ENCODE measurements at regions not wholly inside any gene's neighbourhood (a gene's known extent, or its start where the extent isn't known, plus 50 kb on each side); places are given as distances from the start of the nearest gene placed in this dataset.
A peak's percentile ranks its signal among the peaks of the same experiment; 100 is the strongest.
"Not testable (repeated sequence)": the region's sequence is repeated elsewhere in the genome, so short reads cannot be mapped to it uniquely, and the experiment has no call there.

- Mint-ChIP-seq H3K36me3 (ENCODE audit: low read depth) (peaks cover 2% of the 10 kb centered on the region), H3K27me3 (ENCODE audit: low read depth) (peaks cover 21% of the 10 kb centered on the region), H3K4me1 (ENCODE audit: low read depth) (peaks cover 16% of the 10 kb centered on the region), H3K9me3 (ENCODE audit: low read depth) (no peaks in the 10 kb centered on the region), H3K27ac (ENCODE audit: unreplicated experiment) (peak overlapping the region; percentile 78), H3K4me3 (ENCODE audit: unreplicated experiment) (peak overlapping the region; percentile 81)
- TF ChIP-seq CTCF (IDR thresholded peaks at IDR 0.05), result no peak
- no peak for DNase-seq (ENCODE audit: low spot score)
Measured at GRCh38 chr5:1634337-1634661, 110.5 kb upstream of the LPCAT1 start.

- Mint-ChIP-seq H3K36me3 (ENCODE audit: low read depth) (peaks cover 2% of the 10 kb centered on the region), H3K4me1 (ENCODE audit: low read depth) (peaks cover 16% of the 10 kb centered on the region), H3K4me3 (ENCODE audit: unreplicated experiment) (peak overlapping the region; percentile 81), H3K27ac (ENCODE audit: unreplicated experiment) (peak overlapping the region; percentile 78), H3K9me3 (ENCODE audit: low read depth) (no peaks in the 10 kb centered on the region), H3K27me3 (ENCODE audit: low read depth) (peaks cover 19% of the 10 kb centered on the region)
- peak; percentile 82 for DNase-seq (ENCODE audit: low spot score)
- no peak for TF ChIP-seq CTCF (IDR thresholded peaks at IDR 0.05)
Measured at GRCh38 chr5:1633605-1634336, 110.0 kb upstream of the LPCAT1 start.

- peaks cover 16% of the 10 kb centered on the region for H3K27me3 Mint-ChIP-seq (ENCODE audit: low read depth)
- H3K9me3 Mint-ChIP-seq (ENCODE audit: low read depth); DNase-seq (ENCODE audit: low spot score); H3K27ac Mint-ChIP-seq (ENCODE audit: unreplicated experiment); H3K4me3 Mint-ChIP-seq (ENCODE audit: unreplicated experiment); H3K36me3 Mint-ChIP-seq (ENCODE audit: low read depth): not testable (repeated sequence)
- peaks cover 15% of the 10 kb centered on the region for H3K4me1 Mint-ChIP-seq (ENCODE audit: low read depth)
Measured at GRCh38 chr5:1631004-1631403, 107.2 kb upstream of the LPCAT1 start.

GRCh38 chr5:1626397-1626796 lies 102.6 kb upstream of the LPCAT1 start:
- H3K27me3 Mint-ChIP-seq (ENCODE audit: low read depth), result peaks cover 39% of the 10 kb centered on the region
- H3K27ac Mint-ChIP-seq (ENCODE audit: unreplicated experiment); H3K4me3 Mint-ChIP-seq (ENCODE audit: unreplicated experiment); H3K4me1 Mint-ChIP-seq (ENCODE audit: low read depth): not testable (repeated sequence)
- peaks cover 14% of the 10 kb centered on the region for H3K9me3 Mint-ChIP-seq (ENCODE audit: low read depth)
- DNase-seq (ENCODE audit: low spot score), result peak; percentile 83
- H3K36me3 Mint-ChIP-seq (ENCODE audit: low read depth), result peaks cover 28% of the 10 kb centered on the region

GRCh38 chr5:1619531-1619930 lies 95.8 kb upstream of the LPCAT1 start:
- not testable (repeated sequence) for H3K4me1 Mint-ChIP-seq (ENCODE audit: low read depth); DNase-seq (ENCODE audit: low spot score); H3K4me3 Mint-ChIP-seq (ENCODE audit: unreplicated experiment); H3K27ac Mint-ChIP-seq (ENCODE audit: unreplicated experiment)
- Mint-ChIP-seq H3K27me3 (ENCODE audit: low read depth) (peaks cover 71% of the 10 kb centered on the region), H3K36me3 (ENCODE audit: low read depth) (peaks cover 50% of the 10 kb centered on the region), H3K9me3 (ENCODE audit: low read depth) (peaks cover 10% of the 10 kb centered on the region)

- H3K36me3 Mint-ChIP-seq (ENCODE audit: low read depth), result peaks cover 44% of the 10 kb centered on the region
- not testable (repeated sequence) for H3K4me3 Mint-ChIP-seq (ENCODE audit: unreplicated experiment); DNase-seq (ENCODE audit: low spot score); H3K9me3 Mint-ChIP-seq (ENCODE audit: low read depth); H3K4me1 Mint-ChIP-seq (ENCODE audit: low read depth); H3K27ac Mint-ChIP-seq (ENCODE audit: unreplicated experiment)
- peaks cover 65% of the 10 kb centered on the region for H3K27me3 Mint-ChIP-seq (ENCODE audit: low read depth)
Measured at GRCh38 chr5:1618296-1618865, 94.6 kb upstream of the LPCAT1 start.

GRCh38 chr5:1617236-1617755 lies 93.5 kb upstream of the LPCAT1 start:
- not testable (repeated sequence) for H3K4me1 Mint-ChIP-seq (ENCODE audit: low read depth); H3K9me3 Mint-ChIP-seq (ENCODE audit: low read depth); H3K27ac Mint-ChIP-seq (ENCODE audit: unreplicated experiment); H3K4me3 Mint-ChIP-seq (ENCODE audit: unreplicated experiment); DNase-seq (ENCODE audit: low spot score)
- peaks cover 47% of the 10 kb centered on the region for H3K36me3 Mint-ChIP-seq (ENCODE audit: low read depth)
- H3K27me3 Mint-ChIP-seq (ENCODE audit: low read depth), result peaks cover 67% of the 10 kb centered on the region

GRCh38 chr5:1613515-1613914 lies 89.8 kb upstream of the LPCAT1 start:
- not testable (repeated sequence) for H3K4me3 Mint-ChIP-seq (ENCODE audit: unreplicated experiment); H3K27ac Mint-ChIP-seq (ENCODE audit: unreplicated experiment); DNase-seq (ENCODE audit: low spot score); H3K9me3 Mint-ChIP-seq (ENCODE audit: low read depth); H3K4me1 Mint-ChIP-seq (ENCODE audit: low read depth)
- Mint-ChIP-seq H3K36me3 (ENCODE audit: low read depth) (peaks cover 29% of the 10 kb centered on the region), H3K27me3 (ENCODE audit: low read depth) (peaks cover 47% of the 10 kb centered on the region)

GRCh38 chr5:1610526-1610925 lies 86.8 kb upstream of the LPCAT1 start:
- not testable (repeated sequence) for DNase-seq (ENCODE audit: low spot score); H3K4me1 Mint-ChIP-seq (ENCODE audit: low read depth); H3K9me3 Mint-ChIP-seq (ENCODE audit: low read depth); H3K27ac Mint-ChIP-seq (ENCODE audit: unreplicated experiment); H3K4me3 Mint-ChIP-seq (ENCODE audit: unreplicated experiment)
- Mint-ChIP-seq H3K27me3 (ENCODE audit: low read depth) (peaks cover 35% of the 10 kb centered on the region), H3K36me3 (ENCODE audit: low read depth) (peaks cover 12% of the 10 kb centered on the region)

GRCh38 chr5:1609111-1609510 lies 85.4 kb upstream of the LPCAT1 start:
- not testable (repeated sequence) for DNase-seq (ENCODE audit: low spot score); H3K4me1 Mint-ChIP-seq (ENCODE audit: low read depth); H3K27ac Mint-ChIP-seq (ENCODE audit: unreplicated experiment); H3K9me3 Mint-ChIP-seq (ENCODE audit: low read depth); H3K4me3 Mint-ChIP-seq (ENCODE audit: unreplicated experiment)
- peaks cover 34% of the 10 kb centered on the region for H3K27me3 Mint-ChIP-seq (ENCODE audit: low read depth)
- H3K36me3 Mint-ChIP-seq (ENCODE audit: low read depth), result peaks cover 10% of the 10 kb centered on the region

- H3K4me1 Mint-ChIP-seq (ENCODE audit: low read depth); H3K27ac Mint-ChIP-seq (ENCODE audit: unreplicated experiment); H3K9me3 Mint-ChIP-seq (ENCODE audit: low read depth); H3K36me3 Mint-ChIP-seq (ENCODE audit: low read depth); H3K4me3 Mint-ChIP-seq (ENCODE audit: unreplicated experiment); DNase-seq (ENCODE audit: low spot score): not testable (repeated sequence)
- H3K27me3 Mint-ChIP-seq (ENCODE audit: low read depth), result peaks cover 37% of the 10 kb centered on the region
Measured at GRCh38 chr5:1608336-1608735, 84.6 kb upstream of the LPCAT1 start.

Measured in chondrocyte (in vitro differentiated cells).